Hematopoietic multipotent progenitor cell (in vitro differentiated cells): ENCODE measurements at regions not wholly inside any gene's neighbourhood (a gene's known extent, or its start where the extent isn't known, plus 50 kb on each side); places are given as distances from the start of the nearest gene placed in this dataset. TPM values are rescaled to one million over a fixed set of nuclear protein-coding genes. Genes with fewer than 3 reads are reported as not detected.

Experiments used
- small RNA-seq: library from RNA; depleted of rRNA; stranded (forward); fragments of <200 nt; gene quantifications from one replicate; pipeline ENCODE3, GENCODE V24; 2012

Small RNAs in the stretch of these regions (small RNA-seq; reads per million reads assigned to genes)
- not detected for gene RF00019
